NCI-H1092 treated with DMSO at 0.1 percent for 48 hours (cell line): ENCODE measurements at regions not wholly inside any gene's neighbourhood (a gene's known extent, or its start where the extent isn't known, plus 50 kb on each side); places are given as distances from the start of the nearest gene placed in this dataset.
"Not testable (repeated sequence)": the region's sequence is repeated elsewhere in the genome, so short reads cannot be mapped to it uniquely, and the experiment has no call there.

Experiments used
- DNase-seq: peaks from one replicate; lab custom pipeline; 2025; lab: John Stamatoyannopoulos, UW

DNA sequence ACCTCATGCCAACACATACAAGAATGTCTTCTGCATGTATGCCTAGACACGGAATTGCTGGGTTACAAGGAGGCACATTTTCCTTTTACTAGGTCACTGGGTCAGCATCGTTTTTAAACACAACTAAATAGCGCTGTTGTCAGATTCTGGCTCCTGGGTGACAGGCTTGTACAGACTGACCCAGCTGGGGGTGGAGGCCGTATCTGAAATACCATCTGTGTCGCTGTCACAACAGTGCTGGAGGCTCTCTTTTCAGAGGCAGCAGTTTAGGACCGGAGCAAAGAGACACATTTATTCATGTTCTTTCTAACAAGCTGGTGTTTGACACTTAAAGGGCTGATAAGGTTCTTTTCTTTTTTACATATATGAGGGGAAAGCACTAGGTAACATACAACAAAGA lies 403.0 kb upstream of the ASIC2 start:
- no peak for DNase-seq

DNA sequence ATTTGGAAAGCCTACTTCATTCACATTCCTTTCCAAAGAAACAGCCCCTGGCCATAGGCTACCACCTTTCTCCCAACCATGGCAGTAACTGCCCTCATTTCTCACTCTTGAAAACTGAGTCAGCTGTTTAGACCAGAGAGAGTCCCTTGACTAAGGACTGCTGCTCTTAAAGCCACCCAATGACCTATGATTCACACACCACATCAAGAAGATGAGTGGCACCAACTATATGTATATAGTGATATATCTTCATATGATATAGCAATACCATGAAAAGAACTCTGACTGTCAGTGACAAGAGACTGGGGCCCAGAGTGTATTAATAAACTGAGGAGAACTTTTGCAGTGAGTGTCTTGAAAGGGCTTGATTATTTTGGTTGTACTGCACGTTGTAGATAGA lies 404.5 kb upstream of the ASIC2 start:
- DNase-seq, result no peak

DNA sequence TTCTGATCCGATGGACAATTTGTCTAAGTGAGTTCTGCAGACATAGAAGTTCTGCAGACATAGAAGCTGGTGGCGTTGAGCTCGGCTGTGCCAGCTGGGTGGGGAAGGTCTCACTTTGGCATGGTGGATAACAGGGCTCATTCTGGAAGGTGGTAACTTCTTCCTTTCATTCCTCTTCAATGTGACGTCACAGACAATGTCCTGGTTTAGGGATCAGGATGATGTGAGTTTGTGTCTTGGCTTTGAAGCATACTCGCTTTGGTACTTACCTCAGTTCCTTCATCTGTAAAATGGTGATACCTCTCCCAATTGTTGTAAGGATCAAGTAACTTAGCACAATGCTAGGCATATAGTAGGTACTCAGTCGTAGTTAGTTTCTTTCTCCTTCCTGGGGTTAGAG lies 408.8 kb upstream of the ASIC2 start:
- no peak for DNase-seq

DNA sequence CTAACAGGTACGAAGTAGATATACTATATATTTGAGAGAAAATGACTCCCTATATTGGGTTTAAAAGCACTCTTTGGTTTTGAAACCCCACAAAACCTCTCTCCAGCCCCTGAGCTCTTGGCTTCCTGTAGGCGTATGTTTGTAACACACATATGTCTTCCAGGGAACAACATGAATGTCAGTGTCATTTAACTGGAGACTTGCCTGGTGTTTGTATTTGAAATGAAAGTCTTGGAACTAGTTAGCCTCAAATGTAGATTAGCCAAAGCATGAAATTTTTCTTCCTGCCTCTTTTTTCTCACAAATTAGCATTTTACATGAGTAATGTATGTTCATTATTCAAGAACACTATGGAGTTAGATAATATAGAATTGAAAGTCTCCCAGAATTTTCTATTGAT lies 411.8 kb upstream of the ASIC2 start:
- no peak for DNase-seq

DNA sequence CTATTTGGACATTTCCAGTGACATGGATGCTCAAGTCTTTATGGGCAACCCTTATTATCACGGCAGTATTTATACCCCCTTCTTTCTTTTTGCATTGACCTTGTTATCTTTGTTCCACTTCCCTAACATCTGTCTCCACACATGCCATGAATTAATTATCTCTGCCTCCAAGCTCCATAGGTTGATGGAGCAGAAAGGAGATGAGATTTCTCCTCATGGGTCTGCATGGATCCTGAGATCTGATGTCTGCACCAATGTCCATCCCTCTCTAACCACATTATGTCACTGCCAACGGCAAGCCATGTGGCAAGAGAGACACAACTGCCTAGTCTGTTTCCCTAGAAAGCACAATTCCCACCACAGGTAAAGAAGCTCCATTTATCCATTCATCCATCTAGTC lies 416.8 kb upstream of the ASIC2 start:
- DNase-seq, result no peak

DNA sequence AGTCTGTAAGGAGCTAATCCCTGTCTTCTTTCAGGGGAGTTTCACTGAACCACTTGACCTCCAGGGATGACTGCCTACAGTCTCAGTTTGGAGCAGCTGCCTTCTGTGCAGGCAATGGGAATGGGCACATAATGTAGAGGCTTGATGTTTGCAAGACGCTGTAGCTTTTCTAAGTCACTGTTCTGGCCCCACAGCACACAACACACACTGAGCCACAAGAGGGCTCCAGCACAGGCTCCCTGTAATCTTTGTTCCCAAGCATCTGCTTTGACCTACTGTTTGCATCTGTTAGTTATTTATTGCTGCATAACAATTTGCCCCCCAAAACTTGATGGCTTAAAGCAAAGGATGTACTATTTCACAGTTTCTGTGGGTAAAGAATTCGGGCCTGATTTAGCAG lies 419.0 kb upstream of the ASIC2 start:
- DNase-seq, result no peak

DNA sequence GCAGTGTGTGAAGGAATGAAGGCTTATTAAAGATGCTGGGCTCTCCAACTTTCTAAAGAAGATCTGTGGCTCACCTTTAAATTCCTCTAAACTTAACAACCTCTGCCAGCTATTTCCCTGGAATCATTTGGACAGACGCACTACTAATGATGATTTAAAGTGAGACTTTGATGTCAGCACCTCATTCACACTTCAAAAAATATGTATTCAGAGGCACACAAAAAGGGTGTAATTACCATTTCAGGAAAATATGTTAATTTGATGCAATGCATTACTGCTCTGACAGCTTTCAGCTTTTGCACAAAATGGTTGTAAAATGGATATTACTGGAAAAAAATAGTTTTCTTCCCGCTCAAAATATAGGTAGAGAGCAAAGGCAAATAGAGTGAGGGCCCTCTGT lies 423.9 kb upstream of the ASIC2 start:
- no peak for DNase-seq

DNA sequence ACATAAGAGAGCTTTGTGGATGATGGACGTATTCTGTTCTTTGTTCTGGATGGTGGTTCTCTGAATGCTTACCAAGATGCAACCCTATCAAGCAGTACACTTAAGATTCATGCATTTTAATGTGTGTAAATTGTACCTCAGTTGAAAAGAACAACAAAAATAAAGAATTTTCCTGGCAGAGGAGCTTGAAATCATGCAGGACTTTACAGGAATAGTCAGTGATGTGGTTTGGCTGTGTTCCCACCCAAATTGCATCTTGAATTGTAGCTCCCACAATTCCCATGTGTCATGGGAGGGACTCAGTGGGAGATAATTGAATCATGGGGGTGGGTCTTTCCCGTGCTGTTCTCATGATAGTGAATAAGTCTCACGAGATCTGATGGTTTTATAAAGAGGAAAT lies 430.6 kb upstream of the ASIC2 start:
- not testable (repeated sequence) for DNase-seq

DNA sequence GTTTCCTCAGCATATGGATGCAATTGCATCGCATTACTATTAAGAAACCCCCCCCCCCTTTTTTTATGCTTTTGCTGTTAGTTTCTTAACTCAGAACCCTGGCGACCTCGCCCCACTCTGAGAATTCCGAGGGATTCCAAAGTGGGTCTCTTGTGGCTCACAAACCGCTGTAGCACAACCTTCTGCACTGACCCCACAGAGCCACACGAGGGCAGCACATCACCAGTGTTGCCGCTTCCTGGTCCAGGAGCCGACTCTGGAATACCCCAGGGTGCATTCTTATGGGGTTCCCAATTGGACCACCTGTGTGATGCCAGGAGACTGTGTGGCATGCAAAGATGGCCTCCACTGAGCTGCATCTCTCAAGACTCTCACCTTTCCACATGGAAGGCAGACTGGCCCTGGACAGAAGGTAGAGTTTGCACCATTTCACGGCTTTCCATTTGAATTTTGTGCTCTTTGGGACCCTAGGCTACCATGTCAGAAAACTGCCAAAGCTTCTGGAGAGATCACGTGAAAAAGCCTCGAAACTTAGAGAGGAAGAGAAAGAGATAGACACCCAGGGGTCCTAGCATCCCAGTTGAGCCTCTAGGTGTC lies 432.7 kb upstream of the ASIC2 start:
- DNase-seq, result peak; percentile 6

DNA sequence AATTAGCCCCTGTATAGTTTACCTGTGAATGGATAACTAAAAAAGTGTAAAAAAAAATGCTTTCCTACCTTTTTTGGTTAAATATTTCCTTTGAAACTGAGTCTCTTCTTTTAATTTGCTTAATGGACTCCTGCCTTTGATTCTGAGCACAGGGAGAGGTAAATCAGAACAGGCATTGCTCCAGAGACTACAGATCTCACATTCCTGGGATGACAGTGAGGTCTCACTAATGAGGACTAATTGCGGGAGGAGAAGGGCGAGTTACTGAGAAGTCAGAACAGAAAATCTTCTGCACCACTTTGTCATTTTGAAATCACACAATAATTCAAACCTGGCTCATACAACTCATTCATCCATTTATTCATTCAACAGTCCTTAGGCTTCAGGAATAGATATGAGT lies 437.0 kb upstream of the ASIC2 start:
- DNase-seq, result no peak

DNA sequence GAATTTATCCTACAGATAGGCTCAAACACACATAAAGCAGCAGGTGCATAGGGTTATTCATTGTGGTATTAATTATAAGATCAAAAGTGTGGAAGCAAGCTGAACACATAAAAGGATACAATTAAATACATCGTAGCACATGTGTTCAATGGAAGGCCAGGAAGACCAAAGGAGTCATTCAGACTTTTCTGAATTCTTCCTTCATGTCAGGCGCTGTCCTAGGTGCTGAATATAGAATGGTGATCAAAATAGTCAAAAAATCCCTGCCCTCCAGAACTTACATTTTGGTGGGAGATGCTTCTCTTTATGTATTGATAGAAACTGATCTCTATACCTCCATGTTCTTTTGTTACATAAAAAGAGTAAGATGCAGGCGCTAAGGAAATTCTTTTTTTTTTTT lies 439.0 kb upstream of the ASIC2 start:
- DNase-seq, result no peak

DNA sequence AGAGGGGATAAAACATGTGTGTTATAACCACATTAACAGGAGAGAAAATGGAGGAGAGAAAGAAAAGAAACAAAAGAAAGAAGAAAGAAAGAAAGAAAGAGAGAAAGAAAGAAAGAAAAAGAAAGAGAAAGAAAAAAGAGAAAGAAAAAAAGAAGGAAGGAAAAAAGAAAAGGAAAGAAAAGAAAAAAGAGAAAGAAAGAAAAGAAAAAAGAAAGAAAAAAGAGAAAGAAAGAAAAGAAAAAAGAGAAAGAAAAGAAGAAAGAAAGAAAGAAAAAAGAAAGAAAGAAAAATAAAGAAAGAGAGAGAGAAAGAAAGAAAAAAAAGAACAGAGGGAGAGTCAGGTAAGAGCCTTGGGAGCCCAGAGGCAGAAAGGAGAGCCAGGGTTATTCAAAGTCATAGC lies 446.6 kb upstream of the ASIC2 start:
- no peak for DNase-seq

DNA sequence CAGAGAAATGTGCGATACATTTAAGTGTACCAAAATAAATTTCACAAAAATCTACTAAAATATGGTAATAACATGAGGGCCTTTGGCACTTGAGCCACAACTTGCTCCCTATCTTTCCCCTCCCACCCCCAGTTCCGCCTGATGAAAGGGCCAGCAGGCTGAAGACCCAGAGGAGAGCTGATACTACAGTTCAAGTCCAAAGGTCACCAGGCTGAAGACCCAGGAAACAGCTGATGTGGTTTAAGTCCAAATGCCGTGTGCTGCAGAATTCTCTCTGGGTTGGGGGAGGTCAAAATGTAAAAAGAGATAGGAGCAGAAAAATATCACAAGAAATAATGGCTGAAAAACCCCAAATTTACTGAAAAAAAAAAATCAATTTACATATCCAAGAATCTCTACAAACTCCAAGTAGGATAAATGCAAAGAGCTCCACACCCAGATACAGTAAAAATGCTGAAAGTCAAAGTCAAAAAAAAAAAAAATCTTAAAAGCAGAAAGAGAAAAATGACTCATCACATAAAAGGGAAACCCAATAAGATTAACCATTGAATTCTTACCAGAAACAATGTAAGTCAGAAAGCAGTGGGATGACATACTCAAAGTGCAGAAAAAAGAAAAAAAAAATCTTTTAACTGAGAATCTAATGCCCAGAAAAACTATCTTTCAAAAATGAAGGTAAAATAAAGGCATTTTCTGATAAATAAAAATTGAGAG lies 452.1 kb upstream of the ASIC2 start:
- DNase-seq, result no peak

DNA sequence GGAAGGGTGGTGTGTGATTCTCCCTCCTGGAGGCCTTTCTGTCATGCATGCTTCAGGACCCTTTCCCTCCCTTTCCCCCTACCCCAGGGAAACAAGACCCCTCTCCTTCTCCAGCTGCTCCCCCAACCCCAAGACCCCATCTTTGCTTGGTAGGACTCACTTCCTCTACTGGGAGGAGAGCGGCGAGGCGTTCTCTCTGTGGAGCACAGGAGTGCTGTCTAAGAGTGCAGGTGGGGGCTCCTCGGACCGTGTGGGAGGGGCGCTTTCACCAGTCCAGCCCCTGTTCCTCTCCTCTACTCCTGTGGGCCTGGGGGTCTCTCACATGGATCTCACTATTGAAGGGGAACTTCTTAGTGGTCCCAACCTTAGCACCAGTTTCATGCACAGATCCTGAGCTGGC lies 456.1 kb upstream of the ASIC2 start:
- no peak for DNase-seq

DNA sequence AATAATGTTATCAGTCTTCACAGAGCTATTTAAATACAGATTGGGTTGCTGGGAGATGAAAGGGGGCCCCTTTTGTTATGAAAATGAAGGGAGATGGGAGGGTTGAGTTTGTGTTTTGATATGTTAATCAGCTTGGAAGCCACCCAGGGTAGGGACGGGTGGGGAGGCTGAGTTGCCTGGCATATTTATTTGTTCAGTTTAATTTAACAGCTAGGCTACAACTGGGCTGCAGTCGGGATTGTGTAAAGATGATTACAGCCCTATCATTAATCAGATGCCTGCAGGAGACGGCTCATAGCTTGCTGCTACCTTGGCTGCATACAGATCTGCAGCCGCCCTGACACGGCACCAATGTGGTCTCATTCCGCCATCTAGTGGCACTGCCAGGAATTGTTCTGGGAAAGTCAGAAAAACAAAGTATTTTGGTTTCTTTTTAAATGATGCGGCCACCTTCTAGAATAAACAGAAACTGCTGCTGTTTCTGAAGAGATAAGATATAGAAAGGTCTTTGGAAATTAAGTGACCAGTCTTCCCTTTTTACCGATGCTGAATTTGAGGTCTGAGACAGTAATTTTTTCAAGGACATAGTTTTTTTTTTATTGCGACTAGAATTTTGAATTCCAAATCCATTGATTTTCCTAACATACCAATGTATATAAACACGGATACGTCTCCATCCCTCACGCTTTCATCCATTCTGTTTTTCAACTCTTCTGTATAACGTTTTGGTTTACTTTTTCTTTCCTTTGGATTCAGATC lies 458.0 kb upstream of the ASIC2 start:
- DNase-seq, result peak; percentile 22

DNA sequence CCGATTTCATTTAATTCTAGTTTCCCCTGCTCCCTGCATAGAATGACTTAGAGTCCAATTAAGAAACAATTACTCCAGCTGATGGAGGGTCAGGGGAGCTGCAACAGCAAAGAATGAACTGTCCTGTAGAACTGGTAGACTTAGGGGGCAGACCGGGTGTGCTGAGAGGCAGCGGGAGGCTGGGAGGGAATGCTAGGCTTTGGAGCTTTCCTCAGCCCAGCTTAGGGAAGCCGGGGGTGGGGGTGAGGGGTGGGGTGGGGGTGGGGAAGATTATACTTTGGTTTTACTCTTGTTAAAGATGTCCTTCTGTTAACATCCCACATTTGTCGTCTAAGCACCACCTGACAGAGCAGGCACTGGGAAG lies 458.6 kb upstream of the ASIC2 start:
- no peak for DNase-seq

DNA sequence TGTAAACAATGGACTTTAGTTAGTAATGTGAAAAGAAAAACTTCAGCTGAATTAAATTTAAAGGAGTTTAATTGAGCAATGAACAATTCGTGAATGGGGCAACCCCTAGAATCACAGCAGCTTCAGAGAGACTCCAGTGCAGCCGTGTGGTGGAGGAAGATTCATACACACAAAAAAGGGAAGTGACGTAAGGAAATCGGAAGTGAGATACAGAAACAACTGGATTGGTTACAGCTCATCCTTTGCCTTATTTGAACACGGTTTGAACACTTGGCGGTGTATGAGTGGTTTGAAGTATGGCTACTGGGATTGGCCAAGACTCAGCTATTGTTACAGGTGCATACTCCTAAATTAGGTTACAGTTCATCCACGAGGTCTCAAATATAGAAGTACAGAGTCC lies 460.4 kb upstream of the ASIC2 start:
- no peak for DNase-seq

DNA sequence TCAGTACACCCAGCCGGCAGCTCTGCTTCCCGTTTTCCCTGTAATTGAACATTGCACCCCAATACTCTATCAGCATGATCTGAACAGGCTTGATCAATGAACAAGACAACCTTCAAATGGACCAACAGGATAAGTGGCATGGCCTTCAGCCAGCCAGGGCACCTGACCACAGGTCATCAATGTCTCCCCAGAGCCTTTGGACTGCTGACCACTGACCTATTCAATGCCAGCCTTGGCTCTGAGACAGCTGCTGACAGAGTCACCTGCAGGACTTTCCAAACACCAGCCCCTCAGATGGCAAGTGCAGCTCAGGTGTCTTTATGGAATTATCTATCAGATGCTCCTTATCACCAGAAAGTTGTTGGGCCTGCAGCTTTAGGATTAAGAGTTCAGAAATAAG lies 462.9 kb upstream of the ASIC2 start:
- no peak for DNase-seq

DNA sequence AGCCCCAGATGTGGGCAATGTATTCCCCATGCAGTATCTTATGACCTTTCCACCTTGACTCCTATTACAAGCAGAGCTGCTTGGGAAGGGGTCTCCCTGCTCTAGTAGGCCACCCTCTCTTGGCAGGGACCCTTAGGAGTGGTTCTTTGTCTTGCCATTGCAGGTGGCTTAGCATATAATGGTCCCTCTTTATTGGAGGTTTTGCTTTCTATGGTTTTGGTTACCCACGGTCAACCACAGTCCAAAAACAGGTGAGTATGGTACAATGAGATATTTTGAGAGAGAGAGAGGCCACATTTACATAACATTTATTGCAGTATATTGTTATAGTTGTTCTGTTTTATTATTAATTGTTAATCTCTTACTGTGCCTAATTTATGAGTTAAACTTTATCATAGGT lies 472.8 kb upstream of the ASIC2 start:
- DNase-seq, result no peak

DNA sequence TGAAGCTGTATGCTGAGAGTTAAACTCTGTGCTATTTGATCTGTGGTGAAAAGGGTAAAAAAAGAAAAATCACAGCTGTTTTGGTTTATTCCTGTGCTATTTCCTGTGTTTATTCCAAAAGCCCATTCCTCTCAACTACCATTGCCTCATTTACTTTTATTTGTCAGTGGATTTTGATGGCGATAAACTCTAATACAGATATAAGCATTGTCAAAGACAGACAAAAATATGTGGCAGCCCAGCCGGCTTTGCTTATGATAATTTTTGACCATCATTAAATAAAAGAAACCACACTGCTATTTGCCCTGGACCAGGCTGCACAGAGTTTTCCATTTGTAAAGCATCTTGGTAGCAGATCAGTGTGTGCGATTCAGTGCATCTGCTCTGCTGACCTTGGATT lies 473.6 kb upstream of the ASIC2 start:
- no peak for DNase-seq

DNA sequence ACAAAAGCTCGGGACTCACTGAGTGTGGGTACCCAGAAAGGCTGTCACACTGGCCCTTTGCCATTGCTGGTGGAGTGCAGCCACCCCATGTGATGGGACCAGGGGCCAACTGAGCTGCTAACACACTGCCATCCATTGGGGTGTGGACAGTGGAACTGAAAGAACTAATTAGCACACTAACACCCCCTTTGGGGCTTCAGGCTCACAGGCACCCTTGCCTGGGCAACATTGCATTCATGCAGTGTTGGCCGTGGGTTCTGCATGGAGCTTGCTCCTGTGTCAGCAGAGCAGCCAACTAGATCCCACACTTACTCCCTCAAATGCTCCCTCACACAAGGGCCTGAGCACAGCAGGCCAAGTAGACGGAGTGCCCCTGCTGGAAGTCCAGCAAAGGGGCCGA lies 476.0 kb upstream of the ASIC2 start:
- DNase-seq, result no peak

DNA sequence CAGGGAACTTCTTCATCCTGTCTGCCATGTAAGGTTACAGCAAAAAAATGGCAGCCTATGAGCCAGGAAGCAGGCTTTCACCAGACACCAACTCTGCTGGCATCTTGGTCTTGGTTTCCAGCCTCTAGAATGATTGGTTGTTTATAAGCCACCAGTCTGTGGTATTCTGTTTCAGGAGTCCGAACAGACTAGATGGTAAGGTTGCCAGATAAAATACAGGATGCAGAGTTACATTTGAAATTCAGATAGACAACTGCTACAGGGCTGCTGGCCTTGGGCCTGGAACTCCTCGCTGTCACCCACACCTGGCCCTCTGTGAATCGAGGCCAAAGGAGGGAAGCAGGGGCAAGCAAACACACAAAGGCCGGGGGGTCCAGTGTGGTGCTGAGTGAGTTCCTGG lies 478.8 kb upstream of the CCL2 start:
- DNase-seq, result no peak

DNA sequence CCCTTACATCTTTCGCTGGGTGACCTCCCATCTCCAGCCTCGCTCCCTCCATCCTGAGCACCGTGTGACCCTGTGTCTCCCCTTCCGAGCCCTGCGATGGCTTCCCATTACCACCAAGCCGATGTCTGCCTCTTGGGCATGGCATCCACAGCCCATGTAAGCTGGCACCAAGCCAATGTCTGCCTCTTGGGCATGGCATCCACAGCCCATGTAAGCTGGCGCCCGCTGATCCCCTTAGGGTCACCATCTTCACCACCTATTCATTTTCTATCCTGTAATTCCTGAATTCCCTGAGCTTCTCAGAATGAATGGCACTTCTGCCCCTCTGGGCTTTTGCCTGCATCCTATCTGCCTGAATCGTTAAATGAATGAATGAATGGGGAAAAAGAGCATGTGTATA lies 478.2 kb upstream of the CCL2 start:
- DNase-seq, result no peak

DNA sequence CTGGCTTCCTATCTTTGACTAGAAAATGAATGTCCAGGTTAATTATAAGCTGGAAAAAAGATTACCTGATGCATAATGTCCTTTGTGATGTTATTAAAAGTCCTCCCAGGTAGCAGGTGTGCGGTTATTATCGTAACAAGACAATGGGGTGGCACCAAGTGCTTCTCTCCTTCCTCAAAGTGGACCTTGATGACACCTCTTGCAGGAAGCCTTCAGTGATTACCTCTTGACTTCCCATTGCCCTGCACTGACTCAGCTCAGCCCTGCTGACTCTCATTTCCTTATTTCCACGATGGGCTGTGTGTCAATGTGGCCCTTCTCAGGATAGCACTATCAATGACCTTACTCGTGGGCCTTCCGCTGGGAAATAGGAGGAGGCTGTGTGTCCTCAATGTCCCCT lies 477.4 kb upstream of the CCL2 start:
- no peak for DNase-seq
